Glomerular visceral epithelial cell (primary cell): ENCODE measurements at regions not wholly inside any gene's neighbourhood (a gene's known extent, or its start where the extent isn't known, plus 50 kb on each side); places are given as distances from the start of the nearest gene placed in this dataset.
"Not testable (repeated sequence)": the region's sequence is repeated elsewhere in the genome, so short reads cannot be mapped to it uniquely, and the experiment has no call there.

ENCODE experiments used
- DNase-seq: peaks from one replicate; pipeline ENCODE4 v3.0.0-alpha.2; 2016; ENCODE audit errors: extremely low spot score

DNA sequence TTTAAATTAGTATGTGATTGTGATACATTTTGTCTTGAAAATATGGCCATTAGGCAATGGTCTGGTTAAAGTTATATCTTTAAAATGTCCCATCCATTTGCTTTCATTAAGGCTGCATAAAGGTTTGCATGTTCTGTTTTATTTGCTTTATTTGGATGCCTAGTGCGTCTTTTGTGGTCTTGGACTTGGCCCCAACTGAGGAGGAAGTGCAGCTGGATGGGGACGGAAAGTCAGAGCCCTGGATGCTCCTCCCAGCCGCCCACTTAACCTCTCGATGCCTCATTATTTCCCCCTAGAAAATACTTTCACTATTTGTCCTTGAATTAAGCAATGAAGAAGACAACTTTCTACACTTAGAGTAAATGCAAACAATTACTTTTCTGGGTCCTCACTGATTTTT, 898.2 kb downstream of the MCTP2 start:
- no peak for DNase-seq

DNA sequence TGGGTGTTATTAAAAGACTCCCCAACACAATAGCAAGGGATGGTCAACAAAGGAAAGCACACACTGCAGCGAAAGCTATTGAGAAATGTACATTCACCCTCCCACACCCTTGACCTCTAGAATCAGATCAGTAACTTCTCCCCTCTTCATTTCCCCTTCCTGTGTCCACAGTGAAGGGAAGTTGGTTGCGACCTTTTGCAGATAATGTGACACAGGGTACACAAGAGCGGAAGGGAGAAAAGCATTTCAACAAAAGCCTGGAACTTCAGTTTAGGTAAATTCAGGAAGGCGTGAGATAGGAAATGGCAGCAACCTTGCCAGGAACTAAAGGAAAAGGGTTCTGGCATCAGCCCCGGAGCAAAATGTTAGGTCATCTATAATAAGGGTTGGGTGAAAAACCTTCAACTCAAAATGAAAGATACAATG, 899.8 kb downstream of the MCTP2 start:
- DNase-seq: no peak

GRCh38 chr15:95132774-95133173, 901.4 kb downstream of the MCTP2 start:
- DNase-seq: peak; percentile 90

GRCh38 chr15:95134431-95135110, 903.2 kb downstream of the MCTP2 start:
- DNase-seq: no peak

- no peak for DNase-seq
Measured at GRCh38 chr15:95138604-95139270, 907.4 kb downstream of the MCTP2 start.

DNA sequence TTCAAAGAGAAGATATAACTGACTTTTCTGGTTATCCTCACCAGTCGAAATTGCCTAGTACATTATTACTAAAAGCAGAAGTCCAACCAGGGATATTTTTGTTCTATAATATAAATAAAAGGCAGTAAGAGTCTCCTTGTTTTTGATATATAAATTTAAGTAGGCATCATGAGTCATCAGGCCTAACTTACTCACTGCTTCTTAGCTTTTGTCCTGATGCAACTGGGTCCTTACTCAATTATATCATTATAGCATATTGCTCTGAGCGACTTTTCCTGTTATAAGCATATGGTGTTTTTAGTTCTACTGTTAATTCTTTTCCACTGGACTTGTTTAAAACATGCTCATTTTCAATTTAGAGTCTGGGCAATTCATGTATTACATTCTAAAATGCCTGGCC, 910.1 kb downstream of the MCTP2 start:
- no peak for DNase-seq

GRCh38 chr15:95142531-95142930, 911.2 kb downstream of the MCTP2 start:
- peak; percentile 7 for DNase-seq

- no peak for DNase-seq
Measured at GRCh38 chr15:95146481-95146880, 915.1 kb downstream of the MCTP2 start.

GRCh38 chr15:95148183-95148582, 916.8 kb downstream of the MCTP2 start:
- no peak for DNase-seq

DNA sequence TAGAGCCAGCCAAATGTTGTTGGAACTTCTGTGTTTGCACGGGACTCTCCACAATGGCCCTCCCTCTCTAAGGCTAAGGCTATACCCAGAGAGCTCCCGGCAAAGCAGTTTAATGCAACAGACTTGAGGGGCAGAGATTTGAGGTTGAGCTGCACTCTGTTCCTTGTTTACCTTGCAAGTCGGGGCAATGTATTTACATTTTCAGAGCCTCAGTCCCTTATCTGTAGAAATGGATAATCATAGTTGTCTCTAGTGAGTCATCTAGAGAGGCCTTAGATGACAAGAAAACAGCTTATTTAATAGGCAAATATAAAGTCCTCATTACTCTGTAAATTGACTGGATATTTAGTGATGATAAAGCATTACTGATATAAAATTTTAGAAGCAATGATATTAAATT, 917.7 kb downstream of the MCTP2 start:
- DNase-seq: no peak

GRCh38 chr15:95149771-95150170, 918.4 kb downstream of the MCTP2 start:
- DNase-seq: no peak

DNA sequence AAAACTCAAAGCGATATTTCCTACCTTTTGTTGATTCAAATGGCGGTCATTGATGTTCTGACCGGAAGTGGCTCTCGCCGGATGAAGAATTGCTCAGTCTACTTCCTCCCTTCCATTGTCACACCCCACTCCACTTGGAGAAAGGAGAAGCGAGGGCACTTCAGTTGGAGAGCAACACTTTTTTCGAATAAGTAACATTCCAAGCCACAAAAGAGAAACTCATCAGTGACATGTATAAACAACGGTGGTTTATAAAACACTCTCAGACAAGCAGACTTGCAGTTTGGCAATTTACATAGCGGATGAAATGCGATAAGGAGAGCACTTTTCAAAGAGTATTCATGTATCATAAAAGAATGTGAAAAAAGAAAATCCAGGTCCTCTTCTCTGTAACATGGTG, 919.1 kb downstream of the MCTP2 start:
- DNase-seq: no peak

DNA sequence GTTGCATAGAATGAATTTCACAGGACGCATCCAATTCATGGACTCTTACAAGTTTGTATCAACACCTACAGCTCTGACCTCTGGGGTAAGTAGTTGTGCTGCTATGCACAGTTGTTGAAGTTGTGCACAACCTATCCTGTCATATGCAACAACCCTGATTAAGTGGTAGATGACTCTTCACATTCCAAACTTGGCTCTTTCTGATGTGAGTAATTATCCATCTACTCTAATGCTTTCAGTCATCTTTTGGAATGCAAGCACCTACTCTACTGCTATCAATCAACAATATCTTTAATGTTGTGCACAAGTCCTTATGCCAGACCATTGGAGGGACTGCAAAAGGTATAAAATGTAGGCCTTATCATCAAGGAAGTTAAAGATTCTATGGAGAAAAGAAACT, 921.4 kb downstream of the MCTP2 start:
- DNase-seq: no peak

DNA sequence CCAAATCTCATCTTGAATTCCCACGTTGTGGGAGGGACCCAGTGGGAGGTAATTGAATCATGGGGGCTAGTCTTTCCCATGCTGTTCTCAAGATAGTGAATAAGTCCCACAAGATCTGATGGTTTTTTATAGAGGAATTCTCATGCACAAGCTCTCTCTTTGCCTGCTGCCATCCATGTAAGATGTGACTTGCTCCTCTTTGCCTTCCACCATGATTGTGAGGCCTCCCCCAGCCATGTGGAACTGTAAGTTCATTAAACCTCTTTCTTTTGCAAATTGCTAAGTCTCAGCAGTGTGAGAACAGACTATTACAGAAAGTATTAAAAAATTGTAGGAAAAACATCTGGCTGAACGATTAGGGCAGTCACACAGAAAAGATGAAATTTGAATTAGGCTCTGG, 921.8 kb downstream of the MCTP2 start:
- DNase-seq: not testable (repeated sequence)

DNA sequence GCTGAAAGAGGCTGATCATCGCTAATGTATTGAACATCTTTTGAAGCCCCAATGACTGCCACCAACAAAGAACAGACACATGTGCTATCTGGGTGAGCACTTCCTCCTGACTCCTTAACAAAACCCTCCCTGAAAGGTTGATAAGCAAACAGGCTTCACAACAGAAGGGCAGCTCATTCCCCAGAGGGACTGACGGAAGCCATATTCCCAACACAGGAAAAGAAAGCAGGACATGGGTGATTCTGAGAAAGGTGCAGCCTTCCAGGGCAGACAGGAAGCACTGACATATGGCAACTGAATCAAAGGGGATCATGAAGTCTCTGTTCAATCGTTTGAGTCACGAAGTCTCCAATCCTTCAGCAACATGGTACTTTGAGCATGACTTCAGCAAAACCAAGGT, 929.0 kb downstream of the MCTP2 start:
- DNase-seq: no peak

GRCh38 chr15:95162069-95162468, 930.7 kb downstream of the MCTP2 start:
- no peak for DNase-seq

- DNase-seq: no peak
Measured at GRCh38 chr15:95162531-95162930, 931.2 kb downstream of the MCTP2 start.

DNA sequence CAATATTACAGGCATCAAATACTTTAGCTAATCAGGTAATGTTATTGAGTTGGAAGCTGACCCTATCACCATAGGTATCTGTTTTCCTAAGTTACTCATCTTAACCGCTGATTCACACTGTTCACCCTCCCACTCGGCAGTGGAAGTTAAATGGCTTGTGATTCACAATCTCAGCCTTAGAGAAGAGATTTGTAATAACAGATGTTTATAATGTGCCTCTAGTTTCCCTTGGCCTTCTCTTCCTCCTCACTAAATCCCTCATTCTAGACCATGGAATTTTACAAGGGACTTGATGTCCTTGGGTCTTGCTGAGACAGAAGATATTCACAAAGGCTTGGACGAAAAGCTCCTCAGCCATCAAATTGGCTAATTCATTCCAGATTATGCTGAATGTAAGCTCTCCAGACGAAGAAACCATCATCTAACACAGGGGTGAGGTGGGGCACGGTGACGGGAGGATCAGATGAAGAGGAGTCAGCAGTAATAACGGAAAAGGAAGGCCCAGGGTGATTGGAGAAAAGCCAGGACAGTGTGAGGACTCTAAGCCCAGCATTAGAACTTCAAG, 931.7 kb downstream of the MCTP2 start:
- peak; percentile 49 for DNase-seq

DNA sequence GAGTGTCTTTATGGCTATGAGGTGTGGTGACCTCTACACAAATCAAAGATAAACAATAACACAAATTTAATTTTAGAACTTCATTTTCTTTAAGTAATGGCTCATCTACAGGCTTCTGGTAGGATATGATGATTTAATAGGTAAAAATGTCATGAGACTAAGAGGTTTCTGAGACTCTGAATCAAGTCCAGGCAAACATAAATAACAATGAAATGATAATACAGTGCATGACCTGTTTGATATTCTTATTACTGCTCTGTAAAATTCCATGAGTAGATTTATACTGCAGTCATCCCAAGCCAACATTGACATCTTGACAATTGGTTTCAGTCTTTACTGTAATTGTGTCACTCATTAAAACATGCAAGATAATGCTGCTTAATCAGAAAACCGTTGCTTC, 936.8 kb downstream of the MCTP2 start:
- DNase-seq: no peak

DNA sequence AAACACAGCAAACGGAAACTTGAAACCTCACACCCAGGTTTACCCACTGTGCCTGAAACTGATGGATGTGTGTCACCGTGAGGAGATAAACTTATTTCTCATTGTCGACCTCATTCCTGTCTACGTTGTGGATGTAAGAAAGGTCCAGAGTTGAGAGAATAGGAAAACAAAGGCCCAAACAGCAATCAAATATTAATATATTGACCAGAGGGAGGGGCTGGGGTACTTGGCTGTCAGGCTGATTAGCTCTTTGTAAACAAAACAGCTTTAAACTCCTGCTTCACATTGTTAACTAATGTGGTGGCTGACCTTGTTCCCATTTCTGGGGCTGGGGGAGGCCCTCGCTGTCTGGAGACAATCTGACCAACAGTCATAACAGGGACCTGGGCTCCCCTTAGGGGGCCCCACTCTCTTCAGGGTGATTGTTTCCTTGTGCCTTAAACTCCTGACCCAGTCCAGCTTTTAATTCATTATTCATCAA, 937.6 kb downstream of the MCTP2 start:
- no peak for DNase-seq

DNA sequence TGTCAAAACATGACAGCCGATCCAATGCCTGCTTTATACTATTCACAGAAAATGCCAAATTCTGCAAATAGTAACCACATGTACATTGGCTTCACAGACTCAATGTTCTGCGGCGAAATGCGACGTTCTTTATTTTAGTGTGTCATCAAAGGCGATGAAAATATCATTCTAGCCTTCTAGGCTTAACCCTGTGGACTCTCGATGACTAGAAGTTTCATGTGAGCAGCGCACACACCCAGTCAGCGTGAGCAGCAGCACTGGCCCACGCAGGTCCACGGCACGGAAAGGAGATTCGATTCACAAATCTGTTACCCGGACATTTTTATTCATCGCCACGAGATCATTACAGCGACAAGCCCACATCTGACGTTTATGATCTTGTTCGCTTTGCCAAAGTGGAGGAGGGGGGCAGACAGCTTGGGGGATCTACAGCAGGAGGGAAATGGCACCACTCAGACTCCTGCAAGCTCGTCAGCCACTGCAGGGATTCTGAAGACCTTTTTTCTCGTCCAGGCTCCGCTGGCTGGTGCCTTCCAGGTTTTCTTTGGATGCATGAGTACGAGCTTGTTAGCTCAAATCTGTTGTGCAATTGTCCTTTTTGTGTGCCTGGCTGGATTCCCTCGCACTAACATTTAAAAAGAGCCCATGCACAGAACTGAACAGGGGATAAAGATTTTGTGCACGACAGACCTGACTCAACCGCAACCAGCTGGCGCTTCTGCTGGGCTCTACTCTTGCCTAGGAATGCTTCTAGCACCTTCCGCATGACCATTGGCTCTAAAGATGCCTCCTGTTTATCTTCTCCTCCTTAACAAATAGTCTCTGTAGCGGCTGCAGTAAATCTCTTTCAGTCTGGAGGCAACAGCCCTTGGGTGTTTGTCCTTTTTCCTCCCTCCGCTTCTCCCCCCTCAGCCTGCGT, 938.4 kb downstream of the MCTP2 start:
- DNase-seq: no peak
